ENCODE measurements at regions not wholly inside any gene's neighbourhood (a gene's known extent, or its start where the extent isn't known, plus 50 kb on each side); places are given as distances from the start of the nearest gene placed in this dataset.

DNA sequence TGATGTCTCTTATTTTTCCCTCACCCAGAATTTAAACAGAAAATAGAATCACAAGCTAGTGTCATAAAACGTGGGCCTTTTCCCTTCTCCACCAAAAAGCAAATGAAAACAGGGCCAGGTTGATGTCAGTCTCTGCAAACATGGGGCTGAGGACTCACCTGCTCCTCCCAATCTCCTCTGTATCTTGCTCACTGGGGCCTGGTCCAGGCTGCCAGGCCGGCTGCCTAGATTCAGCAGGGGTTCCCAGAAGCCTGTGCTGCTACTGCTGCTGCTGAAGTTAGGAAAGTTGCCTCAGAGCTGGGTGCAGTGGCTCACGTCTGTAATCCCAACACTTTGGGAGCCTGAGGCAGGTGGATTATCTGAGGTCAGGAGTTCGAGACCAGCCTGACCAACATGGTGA lies 84.3 kb downstream of the PCDH1 start:
- TF ChIP-seq ZNF33B (CRISPR knock-in tag; IDR thresholded peaks at IDR 0.05): no peak
- TF ChIP-seq, protein P1, sequence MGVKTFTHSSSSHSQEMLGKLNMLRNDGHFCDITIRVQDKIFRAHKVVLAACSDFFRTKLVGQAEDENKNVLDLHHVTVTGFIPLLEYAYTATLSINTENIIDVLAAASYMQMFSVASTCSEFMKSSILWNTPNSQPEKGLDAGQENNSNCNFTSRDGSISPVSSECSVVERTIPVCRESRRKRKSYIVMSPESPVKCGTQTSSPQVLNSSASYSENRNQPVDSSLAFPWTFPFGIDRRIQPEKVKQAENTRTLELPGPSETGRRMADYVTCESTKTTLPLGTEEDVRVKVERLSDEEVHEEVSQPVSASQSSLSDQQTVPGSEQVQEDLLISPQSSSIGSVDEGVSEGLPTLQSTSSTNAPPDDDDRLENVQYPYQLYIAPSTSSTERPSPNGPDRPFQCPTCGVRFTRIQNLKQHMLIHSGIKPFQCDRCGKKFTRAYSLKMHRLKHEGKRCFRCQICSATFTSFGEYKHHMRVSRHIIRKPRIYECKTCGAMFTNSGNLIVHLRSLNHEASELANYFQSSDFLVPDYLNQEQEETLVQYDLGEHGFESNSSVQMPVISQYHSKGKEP (CRISPR knock-in tag; IDR thresholded peaks at IDR 0.05): no peak
- TF ChIP-seq EHMT2 (IDR thresholded peaks at IDR 0.05; ENCODE audit: borderline replicate concordance, low read depth, low read length): no peak
- TF ChIP-seq, protein P2, sequence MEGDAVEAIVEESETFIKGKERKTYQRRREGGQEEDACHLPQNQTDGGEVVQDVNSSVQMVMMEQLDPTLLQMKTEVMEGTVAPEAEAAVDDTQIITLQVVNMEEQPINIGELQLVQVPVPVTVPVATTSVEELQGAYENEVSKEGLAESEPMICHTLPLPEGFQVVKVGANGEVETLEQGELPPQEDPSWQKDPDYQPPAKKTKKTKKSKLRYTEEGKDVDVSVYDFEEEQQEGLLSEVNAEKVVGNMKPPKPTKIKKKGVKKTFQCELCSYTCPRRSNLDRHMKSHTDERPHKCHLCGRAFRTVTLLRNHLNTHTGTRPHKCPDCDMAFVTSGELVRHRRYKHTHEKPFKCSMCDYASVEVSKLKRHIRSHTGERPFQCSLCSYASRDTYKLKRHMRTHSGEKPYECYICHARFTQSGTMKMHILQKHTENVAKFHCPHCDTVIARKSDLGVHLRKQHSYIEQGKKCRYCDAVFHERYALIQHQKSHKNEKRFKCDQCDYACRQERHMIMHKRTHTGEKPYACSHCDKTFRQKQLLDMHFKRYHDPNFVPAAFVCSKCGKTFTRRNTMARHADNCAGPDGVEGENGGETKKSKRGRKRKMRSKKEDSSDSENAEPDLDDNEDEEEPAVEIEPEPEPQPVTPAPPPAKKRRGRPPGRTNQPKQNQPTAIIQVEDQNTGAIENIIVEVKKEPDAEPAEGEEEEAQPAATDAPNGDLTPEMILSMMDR (CRISPR knock-in tag; IDR thresholded peaks at IDR 0.05): no peak
- TF ChIP-seq, protein P3, sequence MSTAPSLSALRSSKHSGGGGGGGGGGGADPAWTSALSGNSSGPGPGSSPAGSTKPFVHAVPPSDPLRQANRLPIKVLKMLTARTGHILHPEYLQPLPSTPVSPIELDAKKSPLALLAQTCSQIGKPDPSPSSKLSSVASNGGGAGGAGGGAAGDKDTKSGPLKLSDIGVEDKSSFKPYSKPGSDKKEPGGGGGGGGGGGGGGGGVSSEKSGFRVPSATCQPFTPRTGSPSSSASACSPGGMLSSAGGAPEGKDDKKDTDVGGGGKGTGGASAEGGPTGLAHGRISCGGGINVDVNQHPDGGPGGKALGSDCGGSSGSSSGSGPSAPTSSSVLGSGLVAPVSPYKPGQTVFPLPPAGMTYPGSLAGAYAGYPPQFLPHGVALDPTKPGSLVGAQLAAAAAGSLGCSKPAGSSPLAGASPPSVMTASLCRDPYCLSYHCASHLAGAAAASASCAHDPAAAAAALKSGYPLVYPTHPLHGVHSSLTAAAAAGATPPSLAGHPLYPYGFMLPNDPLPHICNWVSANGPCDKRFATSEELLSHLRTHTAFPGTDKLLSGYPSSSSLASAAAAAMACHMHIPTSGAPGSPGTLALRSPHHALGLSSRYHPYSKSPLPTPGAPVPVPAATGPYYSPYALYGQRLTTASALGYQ (CRISPR knock-in tag; IDR thresholded peaks at IDR 0.05): no peak
- no peak for TF ChIP-seq SKI (IDR thresholded peaks at IDR 0.05; ENCODE audit: partially characterized antibody)
- no peak for TF ChIP-seq SRSF9 (IDR thresholded peaks at IDR 0.05; ENCODE audit: borderline replicate concordance, insufficient read depth, low read depth, low read length, poor library complexity, severe bottlenecking)

Measured in HepG2 (cell line).